SKM-1 (cell line): ENCODE measurements at regions not wholly inside any gene's neighbourhood (a gene's known extent, or its start where the extent isn't known, plus 50 kb on each side); places are given as distances from the start of the nearest gene placed in this dataset.
"Not testable (repeated sequence)": the region's sequence is repeated elsewhere in the genome, so short reads cannot be mapped to it uniquely, and the experiment has no call there.

Source experiments
- DNase-seq: peaks from one replicate; lab custom pipeline; 2025; ENCODE audit not compliant: unreplicated experiment; lab: John Stamatoyannopoulos, UW

GRCh38 chr14:103186909-103187586 is 63.8 kb downstream of the TNFAIP2 start:
- DNase-seq = no peak

GRCh38 chr14:103187911-103188310 is 64.7 kb downstream of the TNFAIP2 start:
- no peak for DNase-seq

- DNase-seq = no peak
These were observed 65.7 kb downstream of the TNFAIP2 start for GRCh38 chr14:103188810-103189480.

- DNase-seq = no peak
These were observed 66.5 kb downstream of the TNFAIP2 start for GRCh38 chr14:103189481-103190470.

GRCh38 chr14:103190741-103191140 is 67.5 kb downstream of the TNFAIP2 start:
- no peak for DNase-seq

- DNase-seq = no peak
These were observed 68.6 kb downstream of the TNFAIP2 start for GRCh38 chr14:103191844-103192243.

- no peak for DNase-seq
These were observed 69.1 kb downstream of the TNFAIP2 start for GRCh38 chr14:103192246-103192840.

- DNase-seq = not testable (repeated sequence)
These were observed 69.6 kb downstream of the TNFAIP2 start for GRCh38 chr14:103192861-103193260.

- not testable (repeated sequence) for DNase-seq
These were observed 70.2 kb downstream of the TNFAIP2 start for GRCh38 chr14:103193491-103193890.

GRCh38 chr14:103194256-103195045 is 71.2 kb downstream of the TNFAIP2 start:
- peak; percentile 5 for DNase-seq

- DNase-seq = no peak
These were observed 72.8 kb downstream of the TNFAIP2 start for GRCh38 chr14:103195828-103196615.

GRCh38 chr14:103196716-103197115 is 73.5 kb downstream of the TNFAIP2 start:
- DNase-seq = no peak

GRCh38 chr14:103198131-103199105 is 75.2 kb downstream of the TNFAIP2 start:
- no peak for DNase-seq

GRCh38 chr14:103199124-103199523 is 75.9 kb downstream of the TNFAIP2 start:
- no peak for DNase-seq

GRCh38 chr14:103201801-103202200 is 78.5 kb downstream of the TNFAIP2 start:
- DNase-seq = no peak

GRCh38 chr14:103204852-103205540 is 81.7 kb downstream of the TNFAIP2 start:
- DNase-seq = no peak

- DNase-seq = no peak
These were observed 82.3 kb downstream of the TNFAIP2 start for GRCh38 chr14:103205541-103205906.

GRCh38 chr14:103206023-103206481 is 82.8 kb downstream of the TNFAIP2 start:
- no peak for DNase-seq
